Eye (tissue), 1 donor: ENCODE measurements at regions not wholly inside any gene's neighbourhood (a gene's known extent, or its start where the extent isn't known, plus 50 kb on each side); places are given as distances from the start of the nearest gene placed in this dataset.
"Not testable (repeated sequence)": the region's sequence is repeated elsewhere in the genome, so short reads cannot be mapped to it uniquely, and the experiment has no call there.

Experiments
- DNase-seq: peaks from one replicate; pipeline ENCODE4 v3.0.0-alpha.2; 2015

GRCh38 chr4:158313566-158313965 is 103.3 kb downstream of the TMEM144 start:
- no peak for DNase-seq

GRCh38 chr4:158314756-158315487 is 104.6 kb downstream of the TMEM144 start:
- DNase-seq: peak; percentile 20

GRCh38 chr4:158315706-158316105 is 105.4 kb downstream of the TMEM144 start:
- peak; percentile 7 for DNase-seq

- no peak for DNase-seq
Observed at GRCh38 chr4:158316264-158316663, 106.0 kb downstream of the TMEM144 start.

GRCh38 chr4:158319880-158320279 is 109.6 kb downstream of the TMEM144 start:
- DNase-seq: no peak

GRCh38 chr4:158322109-158322508 is 111.8 kb downstream of the TMEM144 start:
- no peak for DNase-seq

- no peak for DNase-seq
Observed at GRCh38 chr4:158327525-158327924, 117.2 kb downstream of the TMEM144 start.

GRCh38 chr4:158331863-158332262 is 121.6 kb downstream of the TMEM144 start:
- no peak for DNase-seq

- DNase-seq: no peak
Observed at GRCh38 chr4:158333820-158334219, 123.5 kb downstream of the TMEM144 start.

GRCh38 chr4:158341896-158342295 is 131.6 kb downstream of the TMEM144 start:
- DNase-seq: no peak

- DNase-seq: no peak
Observed at GRCh38 chr4:158346576-158346975, 136.3 kb downstream of the TMEM144 start.

- no peak for DNase-seq
Observed at GRCh38 chr4:158347556-158347955, 137.3 kb downstream of the TMEM144 start.

GRCh38 chr4:158350161-158350560 is 139.9 kb downstream of the TMEM144 start:
- no peak for DNase-seq

- no peak for DNase-seq
Observed at GRCh38 chr4:158353541-158354304, 143.4 kb downstream of the TMEM144 start.

- peak; percentile 2 for DNase-seq
Observed at GRCh38 chr4:158356301-158356700, 146.0 kb downstream of the TMEM144 start.

- not testable (repeated sequence) for DNase-seq
Observed at GRCh38 chr4:158367932-158368441, 153.7 kb upstream of the RXFP1 start.

GRCh38 chr4:158371158-158371557 is 150.5 kb upstream of the RXFP1 start:
- DNase-seq: no peak

GRCh38 chr4:158374318-158374717 is 147.4 kb upstream of the RXFP1 start:
- DNase-seq: no peak

GRCh38 chr4:158376106-158376840 is 145.4 kb upstream of the RXFP1 start:
- DNase-seq: no peak

GRCh38 chr4:158384414-158384813 is 137.3 kb upstream of the RXFP1 start:
- DNase-seq: no peak

GRCh38 chr4:158395343-158395742 is 126.3 kb upstream of the RXFP1 start:
- DNase-seq: no peak

- no peak for DNase-seq
Observed at GRCh38 chr4:158395889-158396288, 125.8 kb upstream of the RXFP1 start.

GRCh38 chr4:158397781-158398180 is 123.9 kb upstream of the RXFP1 start:
- DNase-seq: no peak
